Lower leg skin (tissue), 3 donors: ENCODE measurements at regions not wholly inside any gene's neighbourhood (a gene's known extent, or its start where the extent isn't known, plus 50 kb on each side); places are given as distances from the start of the nearest gene placed in this dataset.

ENCODE experiments used
- CTCF ChIP-seq, 3 donors: fragments of 450-650 bp; IDR thresholded peaks; one replicate each; pipeline ENCODE4 v1.5.1; 2016; ENCODE audit warnings: antibody characterized with exemption in 3 of 3, mild to moderate bottlenecking in 3 of 3, moderate library complexity in 2 of 3
- POLR2A ChIP-seq, 2 donors: fragments of 450-650 bp; IDR thresholded peaks; one replicate each; pipeline ENCODE4 v1.6.1; 2016 to 2017; ENCODE audit warnings: antibody characterized with exemption in 2 of 2, mild to moderate bottlenecking in 1 of 2, moderate library complexity in 1 of 2

- TF ChIP-seq POLR2A (IDR thresholded peaks at IDR 0.05): no peak
- TF ChIP-seq CTCF (IDR thresholded peaks at IDR 0.05): no peak
Measured at GRCh38 chr2:59296279-59296678, 1055.2 kb upstream of the FANCL start.
